K562 (cell line): ENCODE measurements at regions not wholly inside any gene's neighbourhood (a gene's known extent, or its start where the extent isn't known, plus 50 kb on each side); places are given as distances from the start of the nearest gene placed in this dataset.

Source experiments
- ARHGAP35 ChIP-seq: fragments of 450-650 bp; IDR thresholded peaks from 2 replicates; pipeline ENCODE4 v1.6.1; 2018; ENCODE audit not compliant: partially characterized antibody
- KDM1A ChIP-seq, 2 experiments: fragments of 450-650 bp; IDR thresholded peaks; 2 replicates each; pipeline ENCODE4 v1.6.1; 2016; ENCODE audit warnings: mild to moderate bottlenecking in 2 of 2
- SMARCA5 ChIP-seq: fragments of 450-650 bp; IDR thresholded peaks from 2 replicates; pipeline ENCODE4 v1.6.1; 2016
- ZNF212 ChIP-seq: fragments of 450-650 bp; formaldehyde crosslinking; IDR thresholded peaks from 2 replicates; pipeline ENCODE4 v1.4.0; 2020; ENCODE audit warnings: mild to moderate bottlenecking
- ZZZ3 ChIP-seq: fragments of 450-650 bp; IDR thresholded peaks from 2 replicates; pipeline ENCODE4 v1.6.1; 2016; ENCODE audit warnings: antibody characterized with exemption, mild to moderate bottlenecking, moderate library complexity
- TF ChIP-seq, protein P1 (sequence below), 3 experiments: IDR thresholded peaks in 2 of 3; conservative IDR thresholded peaks in 1 of 3; 2 replicates each; pipeline ENCODE4 v1.5.1; 2011 to 2012; ENCODE audit warnings: low read length in 3 of 3, mild to moderate bottlenecking in 3 of 3, control low read depth in 2 of 3, improper control_type of control experiment in 1 of 3, inconsistent platforms in 1 of 3, low read depth in 1 of 3, mixed read lengths in 1 of 3, moderate library complexity in 1 of 3; ENCODE audit not compliant: insufficient read depth in 2 of 3
- TF ChIP-seq, protein P2 (sequence below): sonication (generic); formaldehyde crosslinking; IDR thresholded peaks from 2 replicates; pipeline ENCODE4 v1.8.0; 2023; ENCODE audit warnings: mild to moderate bottlenecking, missing genetic modification reagents
- TF ChIP-seq, protein P3 (sequence below), 2 experiments: fragments of 450-650 bp; formaldehyde crosslinking in 1 of 2; IDR thresholded peaks; 2 replicates each; pipeline versions ENCODE4 v1.4.0 to v1.6.1; 2014 to 2020; ENCODE audit warnings: mild to moderate bottlenecking in 2 of 2, borderline replicate concordance in 1 of 2, low read depth in 1 of 2
- TF ChIP-seq, protein P4 (sequence below): fragments of 150-350 bp; conservative IDR thresholded peaks from 2 replicates; pipeline ENCODE4 v1.6.1; 2014; ENCODE audit warnings: low read length
- TF ChIP-seq, protein P5 (sequence below), 3 experiments: fragments of 200-800 bp in 1 of 3; fragments of 250-450 bp in 1 of 3; fragments of 450-650 bp in 1 of 3; sonication (Bioruptor Pico) in 1 of 3; sonication (Bioruptor generic) in 1 of 3; formaldehyde crosslinking in 1 of 3; IDR thresholded peaks; 2 replicates each; pipeline versions ENCODE4 v1.6.1 to v1.8.0; 2016 to 2022; ENCODE audit warnings: mild to moderate bottlenecking in 2 of 3, missing genetic modification characterization in 2 of 3, missing compliant biosample characterization in 1 of 3, moderate library complexity in 1 of 3

DNA sequence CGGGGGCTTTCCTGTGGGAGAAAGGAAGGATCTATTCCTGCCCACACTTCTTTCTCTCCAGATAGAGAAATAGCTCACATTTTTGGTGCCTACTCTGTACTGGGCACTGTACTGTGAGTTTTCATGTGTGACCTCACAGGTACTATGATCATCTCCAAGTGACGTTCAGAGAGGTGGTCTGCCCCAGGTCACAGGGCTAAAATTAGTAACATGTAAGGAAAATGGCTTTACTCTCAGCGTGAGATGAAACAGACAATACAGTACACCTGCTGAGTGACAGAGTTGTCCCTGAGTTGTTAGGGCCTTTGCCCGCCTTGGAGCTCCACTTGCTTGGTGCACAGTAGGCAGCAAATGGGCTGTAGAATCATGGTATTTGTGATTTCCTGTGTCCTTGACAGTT, 306.1 kb upstream of the DMRT1 start:
- TF ChIP-seq, protein P1, sequence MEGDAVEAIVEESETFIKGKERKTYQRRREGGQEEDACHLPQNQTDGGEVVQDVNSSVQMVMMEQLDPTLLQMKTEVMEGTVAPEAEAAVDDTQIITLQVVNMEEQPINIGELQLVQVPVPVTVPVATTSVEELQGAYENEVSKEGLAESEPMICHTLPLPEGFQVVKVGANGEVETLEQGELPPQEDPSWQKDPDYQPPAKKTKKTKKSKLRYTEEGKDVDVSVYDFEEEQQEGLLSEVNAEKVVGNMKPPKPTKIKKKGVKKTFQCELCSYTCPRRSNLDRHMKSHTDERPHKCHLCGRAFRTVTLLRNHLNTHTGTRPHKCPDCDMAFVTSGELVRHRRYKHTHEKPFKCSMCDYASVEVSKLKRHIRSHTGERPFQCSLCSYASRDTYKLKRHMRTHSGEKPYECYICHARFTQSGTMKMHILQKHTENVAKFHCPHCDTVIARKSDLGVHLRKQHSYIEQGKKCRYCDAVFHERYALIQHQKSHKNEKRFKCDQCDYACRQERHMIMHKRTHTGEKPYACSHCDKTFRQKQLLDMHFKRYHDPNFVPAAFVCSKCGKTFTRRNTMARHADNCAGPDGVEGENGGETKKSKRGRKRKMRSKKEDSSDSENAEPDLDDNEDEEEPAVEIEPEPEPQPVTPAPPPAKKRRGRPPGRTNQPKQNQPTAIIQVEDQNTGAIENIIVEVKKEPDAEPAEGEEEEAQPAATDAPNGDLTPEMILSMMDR (IDR thresholded peaks at IDR 0.05 in 2 of 3, conservative IDR thresholded peaks at IDR 0.05 in 1 of 3; ENCODE audit: insufficient read depth in 2 of 3, low read depth in 1 of 3, low read length in 3 of 3) = no peak
- TF ChIP-seq, protein P2, sequence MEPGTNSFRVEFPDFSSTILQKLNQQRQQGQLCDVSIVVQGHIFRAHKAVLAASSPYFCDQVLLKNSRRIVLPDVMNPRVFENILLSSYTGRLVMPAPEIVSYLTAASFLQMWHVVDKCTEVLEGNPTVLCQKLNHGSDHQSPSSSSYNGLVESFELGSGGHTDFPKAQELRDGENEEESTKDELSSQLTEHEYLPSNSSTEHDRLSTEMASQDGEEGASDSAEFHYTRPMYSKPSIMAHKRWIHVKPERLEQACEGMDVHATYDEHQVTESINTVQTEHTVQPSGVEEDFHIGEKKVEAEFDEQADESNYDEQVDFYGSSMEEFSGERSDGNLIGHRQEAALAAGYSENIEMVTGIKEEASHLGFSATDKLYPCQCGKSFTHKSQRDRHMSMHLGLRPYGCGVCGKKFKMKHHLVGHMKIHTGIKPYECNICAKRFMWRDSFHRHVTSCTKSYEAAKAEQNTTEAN (CRISPR knock-in tag) = no peak
- TF ChIP-seq ARHGAP35 (no peak), ZZZ3 (no peak), SMARCA5 (no peak), ZNF212 (CRISPR knock-in tag) (no peak), KDM1A (IDR thresholded peaks at IDR 0.05) (no peak)
- TF ChIP-seq, protein P3, sequence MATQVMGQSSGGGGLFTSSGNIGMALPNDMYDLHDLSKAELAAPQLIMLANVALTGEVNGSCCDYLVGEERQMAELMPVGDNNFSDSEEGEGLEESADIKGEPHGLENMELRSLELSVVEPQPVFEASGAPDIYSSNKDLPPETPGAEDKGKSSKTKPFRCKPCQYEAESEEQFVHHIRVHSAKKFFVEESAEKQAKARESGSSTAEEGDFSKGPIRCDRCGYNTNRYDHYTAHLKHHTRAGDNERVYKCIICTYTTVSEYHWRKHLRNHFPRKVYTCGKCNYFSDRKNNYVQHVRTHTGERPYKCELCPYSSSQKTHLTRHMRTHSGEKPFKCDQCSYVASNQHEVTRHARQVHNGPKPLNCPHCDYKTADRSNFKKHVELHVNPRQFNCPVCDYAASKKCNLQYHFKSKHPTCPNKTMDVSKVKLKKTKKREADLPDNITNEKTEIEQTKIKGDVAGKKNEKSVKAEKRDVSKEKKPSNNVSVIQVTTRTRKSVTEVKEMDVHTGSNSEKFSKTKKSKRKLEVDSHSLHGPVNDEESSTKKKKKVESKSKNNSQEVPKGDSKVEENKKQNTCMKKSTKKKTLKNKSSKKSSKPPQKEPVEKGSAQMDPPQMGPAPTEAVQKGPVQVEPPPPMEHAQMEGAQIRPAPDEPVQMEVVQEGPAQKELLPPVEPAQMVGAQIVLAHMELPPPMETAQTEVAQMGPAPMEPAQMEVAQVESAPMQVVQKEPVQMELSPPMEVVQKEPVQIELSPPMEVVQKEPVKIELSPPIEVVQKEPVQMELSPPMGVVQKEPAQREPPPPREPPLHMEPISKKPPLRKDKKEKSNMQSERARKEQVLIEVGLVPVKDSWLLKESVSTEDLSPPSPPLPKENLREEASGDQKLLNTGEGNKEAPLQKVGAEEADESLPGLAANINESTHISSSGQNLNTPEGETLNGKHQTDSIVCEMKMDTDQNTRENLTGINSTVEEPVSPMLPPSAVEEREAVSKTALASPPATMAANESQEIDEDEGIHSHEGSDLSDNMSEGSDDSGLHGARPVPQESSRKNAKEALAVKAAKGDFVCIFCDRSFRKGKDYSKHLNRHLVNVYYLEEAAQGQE (IDR thresholded peaks at IDR 0.05; ENCODE audit: borderline replicate concordance) = no peak
- TF ChIP-seq, protein P3 (CRISPR knock-in tag; IDR thresholded peaks at IDR 0.05; ENCODE audit: low read depth) = no peak
- TF ChIP-seq, protein P4, sequence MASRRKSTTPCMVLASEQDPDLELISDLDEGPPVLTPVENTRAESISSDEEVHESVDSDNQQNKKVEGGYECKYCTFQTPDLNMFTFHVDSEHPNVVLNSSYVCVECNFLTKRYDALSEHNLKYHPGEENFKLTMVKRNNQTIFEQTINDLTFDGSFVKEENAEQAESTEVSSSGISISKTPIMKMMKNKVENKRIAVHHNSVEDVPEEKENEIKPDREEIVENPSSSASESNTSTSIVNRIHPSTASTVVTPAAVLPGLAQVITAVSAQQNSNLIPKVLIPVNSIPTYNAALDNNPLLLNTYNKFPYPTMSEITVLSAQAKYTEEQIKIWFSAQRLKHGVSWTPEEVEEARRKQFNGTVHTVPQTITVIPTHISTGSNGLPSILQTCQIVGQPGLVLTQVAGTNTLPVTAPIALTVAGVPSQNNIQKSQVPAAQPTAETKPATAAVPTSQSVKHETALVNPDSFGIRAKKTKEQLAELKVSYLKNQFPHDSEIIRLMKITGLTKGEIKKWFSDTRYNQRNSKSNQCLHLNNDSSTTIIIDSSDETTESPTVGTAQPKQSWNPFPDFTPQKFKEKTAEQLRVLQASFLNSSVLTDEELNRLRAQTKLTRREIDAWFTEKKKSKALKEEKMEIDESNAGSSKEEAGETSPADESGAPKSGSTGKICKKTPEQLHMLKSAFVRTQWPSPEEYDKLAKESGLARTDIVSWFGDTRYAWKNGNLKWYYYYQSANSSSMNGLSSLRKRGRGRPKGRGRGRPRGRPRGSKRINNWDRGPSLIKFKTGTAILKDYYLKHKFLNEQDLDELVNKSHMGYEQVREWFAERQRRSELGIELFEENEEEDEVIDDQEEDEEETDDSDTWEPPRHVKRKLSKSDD = no peak
- TF ChIP-seq, protein P5, sequence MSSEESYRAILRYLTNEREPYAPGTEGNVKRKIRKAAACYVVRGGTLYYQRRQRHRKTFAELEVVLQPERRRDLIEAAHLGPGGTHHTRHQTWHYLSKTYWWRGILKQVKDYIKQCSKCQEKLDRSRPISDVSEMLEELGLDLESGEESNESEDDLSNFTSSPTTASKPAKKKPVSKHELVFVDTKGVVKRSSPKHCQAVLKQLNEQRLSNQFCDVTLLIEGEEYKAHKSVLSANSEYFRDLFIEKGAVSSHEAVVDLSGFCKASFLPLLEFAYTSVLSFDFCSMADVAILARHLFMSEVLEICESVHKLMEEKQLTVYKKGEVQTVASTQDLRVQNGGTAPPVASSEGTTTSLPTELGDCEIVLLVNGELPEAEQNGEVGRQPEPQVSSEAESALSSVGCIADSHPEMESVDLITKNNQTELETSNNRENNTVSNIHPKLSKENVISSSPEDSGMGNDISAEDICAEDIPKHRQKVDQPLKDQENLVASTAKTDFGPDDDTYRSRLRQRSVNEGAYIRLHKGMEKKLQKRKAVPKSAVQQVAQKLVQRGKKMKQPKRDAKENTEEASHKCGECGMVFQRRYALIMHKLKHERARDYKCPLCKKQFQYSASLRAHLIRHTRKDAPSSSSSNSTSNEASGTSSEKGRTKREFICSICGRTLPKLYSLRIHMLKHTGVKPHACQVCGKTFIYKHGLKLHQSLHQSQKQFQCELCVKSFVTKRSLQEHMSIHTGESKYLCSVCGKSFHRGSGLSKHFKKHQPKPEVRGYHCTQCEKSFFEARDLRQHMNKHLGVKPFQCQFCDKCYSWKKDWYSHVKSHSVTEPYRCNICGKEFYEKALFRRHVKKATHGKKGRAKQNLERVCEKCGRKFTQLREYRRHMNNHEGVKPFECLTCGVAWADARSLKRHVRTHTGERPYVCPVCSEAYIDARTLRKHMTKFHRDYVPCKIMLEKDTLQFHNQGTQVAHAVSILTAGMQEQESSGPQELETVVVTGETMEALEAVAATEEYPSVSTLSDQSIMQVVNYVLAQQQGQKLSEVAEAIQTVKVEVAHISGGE (CRISPR knock-in tag; IDR thresholded peaks at IDR 0.05) = no peak
